Choroid plexus epithelial cell (primary cell): ENCODE measurements at regions not wholly inside any gene's neighbourhood (a gene's known extent, or its start where the extent isn't known, plus 50 kb on each side); places are given as distances from the start of the nearest gene placed in this dataset.

Source experiments
- DNase-seq: peaks from one replicate; pipeline ENCODE4 v3.0.0-alpha.2; 2010; ENCODE audit warnings: low read depth
- H3K4me3 ChIP-seq: 2 replicates; pipeline ENCODE4 v1.5.1; 2011; ENCODE audit warnings: low read depth, mild to moderate bottlenecking, control low read depth, low read length, moderate library complexity
- CTCF ChIP-seq: conservative IDR thresholded peaks from 2 replicates; pipeline ENCODE4 v1.5.1; 2011; ENCODE audit warnings: low read depth, mild to moderate bottlenecking, control low read depth, inconsistent platforms, low read length, moderate library complexity

GRCh38 chr7:15041226-15041625 is 138.7 kb upstream of the DGKB start:
- peak; percentile 28 for DNase-seq

GRCh38 chr7:15035814-15036213 is 133.3 kb upstream of the DGKB start:
- no peak for TF ChIP-seq CTCF
- no peak overlapping the region for H3K4me3 ChIP-seq
- no peak for DNase-seq

More at GRCh38 chr7:15041226-15041625, 138.7 kb upstream of the DGKB start:
- H3K4me3 ChIP-seq: no peak overlapping the region
- no peak for TF ChIP-seq CTCF

GRCh38 chr7:15033039-15033438 is 130.5 kb upstream of the DGKB start:
- no peak overlapping the region for H3K4me3 ChIP-seq
- DNase-seq: no peak

GRCh38 chr7:15018981-15019380 is 116.4 kb upstream of the DGKB start:
- H3K4me3 ChIP-seq: no peak overlapping the region
- DNase-seq: no peak

More at GRCh38 chr7:15033039-15033438, 130.5 kb upstream of the DGKB start:
- no peak for TF ChIP-seq CTCF

GRCh38 chr7:15016766-15017165 is 114.2 kb upstream of the DGKB start:
- no peak for TF ChIP-seq CTCF
- DNase-seq: no peak
- no peak overlapping the region for H3K4me3 ChIP-seq

More at GRCh38 chr7:15018981-15019380, 116.4 kb upstream of the DGKB start:
- no peak for TF ChIP-seq CTCF

- TF ChIP-seq CTCF: no peak
- H3K4me3 ChIP-seq: no peak overlapping the region
- DNase-seq: no peak
Measured at GRCh38 chr7:15016315-15016667, 113.7 kb upstream of the DGKB start.

GRCh38 chr7:15015545-15016314 is 113.2 kb upstream of the DGKB start:
- H3K4me3 ChIP-seq: peak overlapping the region; percentile 32
- TF ChIP-seq CTCF: peak; percentile 72
- peak; percentile 88 for DNase-seq
